ENCODE measurements at regions not wholly inside any gene's neighbourhood (a gene's known extent, or its start where the extent isn't known, plus 50 kb on each side); places are given as distances from the start of the nearest gene placed in this dataset.

GRCh38 chr20:24786111-24786495, 163.0 kb upstream of the CST7 start:
- DNase-seq (no peak), ATAC-seq (no peak)
- H3K36me3 Mint-ChIP-seq (ENCODE audit: low read depth) = no peaks in the 10 kb centered on the region
- intact Hi-C loops (cut with micrococcal nuclease) = no loop called here
- ChIA-PET POLR2A (no interaction called here), CTCF (no interaction called here)
- H3K27me3 Mint-ChIP-seq = no peaks in the 10 kb centered on the region
- H3K9me3 Mint-ChIP-seq = no peaks in the 10 kb centered on the region
- no peak for TF ChIP-seq CTCF (IDR thresholded peaks at IDR 0.05)
- H3K27ac Mint-ChIP-seq = no peak overlapping the region
- H3K4me3 Mint-ChIP-seq = no peak overlapping the region
- no peaks in the 10 kb centered on the region for H3K4me1 Mint-ChIP-seq (ENCODE audit: low read depth)

DNA sequence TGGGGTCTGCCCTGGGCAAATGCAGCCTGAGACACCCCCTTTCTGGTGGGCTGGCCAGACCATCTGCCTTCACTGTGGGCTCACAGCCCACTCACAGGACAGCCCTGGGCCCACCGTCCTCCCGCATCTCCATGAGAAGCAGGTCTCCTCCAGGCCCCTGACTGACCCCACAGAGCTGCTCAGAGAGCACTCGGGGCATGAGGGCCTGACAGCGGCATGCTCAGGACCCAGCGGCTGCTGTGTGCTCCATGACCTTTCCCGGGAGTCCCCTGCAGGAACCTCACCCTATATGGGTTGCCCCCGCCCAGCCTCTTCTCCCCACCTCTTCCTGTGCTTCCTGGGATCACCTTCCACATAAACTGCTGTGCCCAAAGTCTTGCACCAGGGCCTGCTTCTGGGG, 162.4 kb upstream of the CST7 start:
- Mint-ChIP-seq H3K4me3 (no peak overlapping the region), H3K27me3 (no peaks in the 10 kb centered on the region), H3K9me3 (no peaks in the 10 kb centered on the region), H3K4me1 (ENCODE audit: low read depth) (no peaks in the 10 kb centered on the region), H3K27ac (no peak overlapping the region), H3K36me3 (ENCODE audit: low read depth) (no peaks in the 10 kb centered on the region)
- intact Hi-C loops (cut with micrococcal nuclease) = no loop called here
- ATAC-seq = no peak
- TF ChIP-seq CTCF (IDR thresholded peaks at IDR 0.05) = no peak
- DNase-seq = no peak
- ChIA-PET POLR2A (no interaction called here), CTCF (no interaction called here)

DNA sequence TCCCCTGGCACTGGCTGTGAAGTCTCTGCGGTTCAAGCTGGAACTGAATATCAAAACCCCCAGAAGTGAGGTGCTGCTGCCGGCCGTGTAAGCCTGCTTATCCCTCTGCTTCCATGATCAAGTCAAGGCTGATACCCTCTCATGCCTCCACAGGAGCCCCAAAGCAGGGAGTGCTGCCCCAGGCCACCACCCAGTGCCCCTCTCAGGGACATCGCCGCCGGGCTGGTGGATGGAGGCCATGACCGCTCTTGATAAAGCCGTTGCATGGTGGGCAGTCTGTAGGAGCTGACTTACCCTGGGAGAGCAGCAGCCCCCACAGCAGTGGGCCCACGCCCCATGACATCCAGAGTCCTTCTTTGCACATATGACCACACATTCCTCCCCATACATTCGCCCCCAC, 162.0 kb upstream of the CST7 start:
- H3K27ac Mint-ChIP-seq = no peak overlapping the region
- no peaks in the 10 kb centered on the region for H3K4me1 Mint-ChIP-seq (ENCODE audit: low read depth)
- H3K27me3 Mint-ChIP-seq = no peaks in the 10 kb centered on the region
- no peak overlapping the region for H3K4me3 Mint-ChIP-seq
- CTCF ChIA-PET = no interaction called here
- no peak for ATAC-seq
- no peak for TF ChIP-seq CTCF (IDR thresholded peaks at IDR 0.05)
- H3K36me3 Mint-ChIP-seq (ENCODE audit: low read depth) = no peaks in the 10 kb centered on the region
- POLR2A ChIA-PET = no interaction called here
- no peak for DNase-seq
- intact Hi-C loops (cut with micrococcal nuclease) = no loop called here
- H3K9me3 Mint-ChIP-seq = no peaks in the 10 kb centered on the region

GRCh38 chr20:24787621-24788020, 161.4 kb upstream of the CST7 start:
- POLR2A ChIA-PET = interaction anchor here (0.6 kb wide), 1 partner anchor 1343 kb away, joined by 3 read pairs; no protein-coding TSS in a partner anchor
- no peak for ATAC-seq
- no peak for DNase-seq
- no peaks in the 10 kb centered on the region for H3K4me1 Mint-ChIP-seq (ENCODE audit: low read depth)
- H3K36me3 Mint-ChIP-seq (ENCODE audit: low read depth) = no peaks in the 10 kb centered on the region
- intact Hi-C loops (cut with micrococcal nuclease) = no loop called here
- no peaks in the 10 kb centered on the region for H3K9me3 Mint-ChIP-seq
- no peaks in the 10 kb centered on the region for H3K27me3 Mint-ChIP-seq
- no peak for TF ChIP-seq CTCF (IDR thresholded peaks at IDR 0.05)
- CTCF ChIA-PET = no interaction called here
- H3K4me3 Mint-ChIP-seq = no peak overlapping the region
- H3K27ac Mint-ChIP-seq = no peak overlapping the region

DNA sequence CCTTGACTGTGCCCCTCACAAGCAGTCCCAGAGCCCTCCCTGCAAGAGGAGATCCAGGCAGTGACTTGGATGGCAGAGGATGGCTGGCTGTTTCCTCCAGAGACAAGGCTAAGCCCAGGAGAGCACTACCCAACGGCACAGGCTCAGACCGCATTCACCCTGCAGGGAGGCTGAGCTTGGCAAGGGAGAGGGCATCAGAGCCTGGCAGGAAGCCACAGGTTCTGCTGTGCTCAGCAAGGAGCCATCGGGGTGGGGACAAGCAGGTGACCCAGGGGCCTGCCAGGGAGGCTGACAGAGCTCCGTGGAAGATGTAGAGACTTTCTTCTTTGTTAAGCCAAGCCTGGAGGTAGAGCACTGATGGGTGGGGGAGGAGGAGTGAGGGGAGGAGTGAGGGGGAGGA, 159.2 kb upstream of the CST7 start:
- CTCF ChIA-PET = interaction anchor here (1.1 kb wide), 1 partner anchor 8 kb away, joined by 3 read pairs; no protein-coding TSS in a partner anchor
- Mint-ChIP-seq H3K4me3 (no peak overlapping the region), H3K4me1 (ENCODE audit: low read depth) (no peaks in the 10 kb centered on the region), H3K9me3 (no peaks in the 10 kb centered on the region), H3K36me3 (ENCODE audit: low read depth) (no peaks in the 10 kb centered on the region), H3K27me3 (no peaks in the 10 kb centered on the region), H3K27ac (no peak overlapping the region)
- POLR2A ChIA-PET = interaction anchor here (0.6 kb wide), 1 partner anchor 29 kb away, joined by 3 read pairs; no protein-coding TSS in a partner anchor
- DNase-seq (no peak), ATAC-seq (no peak)
- intact Hi-C loops (cut with micrococcal nuclease) = no loop called here
- no peak for TF ChIP-seq CTCF (IDR thresholded peaks at IDR 0.05)
